Astrocyte (in vitro differentiated cells and primary cell): ENCODE measurements at regions not wholly inside any gene's neighbourhood (a gene's known extent, or its start where the extent isn't known, plus 50 kb on each side); places are given as distances from the start of the nearest gene placed in this dataset.

Source experiments
- DNase-seq: peaks from one replicate; pipeline ENCODE4 v3.0.0-alpha.2; 2010; ENCODE audit warnings: low read depth
- FAIRE-seq: peaks from 2 replicates; lab custom pipeline; 2011; peaks lifted over from hg19 to GRCh38; lab: Jason Lieb, UNC
- H2AFZ ChIP-seq: 2 replicates; pipeline ENCODE4 v1.6.0; 2012; ENCODE audit warnings: low read depth, low read length, inconsistent platforms
- H3K27ac ChIP-seq: 2 replicates; pipeline ENCODE4 v1.5.1; 2011; ENCODE audit warnings: low read depth, low read length, inconsistent platforms
- H3K27me3 ChIP-seq: 2 replicates; pipeline ENCODE4 v1.6.0; 2011; ENCODE audit warnings: low read length, inconsistent platforms; ENCODE audit not compliant: insufficient read depth
- H3K36me3 ChIP-seq: 2 replicates; pipeline ENCODE4 v1.5.1; 2011; ENCODE audit warnings: low read length, inconsistent platforms; ENCODE audit not compliant: insufficient read depth
- H3K4me1 ChIP-seq: 2 replicates; pipeline ENCODE4 v1.5.1; 2011; ENCODE audit warnings: low read length, inconsistent platforms; ENCODE audit not compliant: insufficient read depth
- H3K4me2 ChIP-seq: 2 replicates; pipeline ENCODE4 v1.6.0; 2012; ENCODE audit warnings: low read length, inconsistent platforms
- H3K4me3 ChIP-seq: 2 replicates; pipeline ENCODE4 v1.5.1; 2011; ENCODE audit warnings: low read depth, mild to moderate bottlenecking, low read length, inconsistent platforms; ENCODE audit not compliant: insufficient read depth
- H3K79me2 ChIP-seq: 2 replicates; pipeline ENCODE4 v1.6.0; 2012; ENCODE audit warnings: mild to moderate bottlenecking, low read length, inconsistent platforms; ENCODE audit not compliant: insufficient read depth
- H3K9ac ChIP-seq: 2 replicates; pipeline ENCODE4 v1.6.0; 2012; ENCODE audit warnings: mild to moderate bottlenecking, low read length, inconsistent platforms
- H3K9me3 ChIP-seq: 2 replicates; pipeline ENCODE4 v1.5.1; 2012; ENCODE audit warnings: low read depth, mild to moderate bottlenecking, low read length, inconsistent platforms; ENCODE audit not compliant: insufficient read depth
- H4K20me1 ChIP-seq: 2 replicates; pipeline ENCODE4 v1.6.0; 2012; ENCODE audit warnings: low read length, inconsistent platforms; ENCODE audit not compliant: insufficient read depth
- H3K27ac Mint-ChIP-seq: one replicate; pipeline ENCODE4 v1.8.0; 2021; ENCODE audit warnings: mild to moderate bottlenecking, mixed read lengths; ENCODE audit not compliant: unreplicated experiment
- H3K27me3 Mint-ChIP-seq: one replicate; pipeline ENCODE4 v1.8.0; 2021; ENCODE audit warnings: low read depth, mixed read lengths; ENCODE audit not compliant: unreplicated experiment
- H3K36me3 Mint-ChIP-seq: one replicate; pipeline ENCODE4 v1.8.0; 2021; ENCODE audit warnings: low read depth, mixed read lengths; ENCODE audit not compliant: unreplicated experiment
- H3K4me1 Mint-ChIP-seq: one replicate; pipeline ENCODE4 v1.8.0; 2021; ENCODE audit warnings: low read depth, mixed read lengths; ENCODE audit not compliant: unreplicated experiment
- H3K4me3 Mint-ChIP-seq: one replicate; pipeline ENCODE4 v1.8.0; 2021; ENCODE audit warnings: mild to moderate bottlenecking, moderate library complexity, mixed read lengths; ENCODE audit not compliant: unreplicated experiment
- H3K9me3 Mint-ChIP-seq: one replicate; pipeline ENCODE4 v1.8.0; 2021; ENCODE audit warnings: mild to moderate bottlenecking, mixed read lengths; ENCODE audit not compliant: unreplicated experiment
- CTCF ChIP-seq: IDR thresholded peaks from 2 replicates; pipeline ENCODE4 v1.5.1; 2011; ENCODE audit warnings: low read depth, mild to moderate bottlenecking, inconsistent platforms, low read length, moderate library complexity; ENCODE audit not compliant: insufficient read depth
- EZH2 ChIP-seq: IDR thresholded peaks from 2 replicates; pipeline ENCODE4 v1.6.1; 2012; ENCODE audit warnings: mild to moderate bottlenecking, low read length, inconsistent platforms; ENCODE audit not compliant: insufficient read depth

GRCh38 chr11:116540645-116541304 is 232.0 kb downstream of the BUD13 start:
- Mint-ChIP-seq H3K4me3 (no peak overlapping the region), H3K9me3 (peaks cover 7% of the 10 kb centered on the region), H3K36me3 (no peaks in the 10 kb centered on the region), H3K27ac (no peak overlapping the region), H3K4me1 (no peaks in the 10 kb centered on the region), H3K27me3 (peaks cover 32% of the 10 kb centered on the region)
- Histone ChIP-seq H3K4me1 (no peaks in the 10 kb centered on the region), H3K4me2 (no peak overlapping the region), H4K20me1 (no peaks in the 10 kb centered on the region), H3K9ac (no peak overlapping the region), H3K27ac (no peak overlapping the region), H3K79me2 (no peaks in the 10 kb centered on the region), H2AFZ (no peak overlapping the region), H3K9me3 (no peaks in the 10 kb centered on the region), H3K4me3 (no peak overlapping the region), H3K27me3 (peaks cover 16% of the 10 kb centered on the region), H3K36me3 (no peaks in the 10 kb centered on the region)
- FAIRE-seq (no peak), DNase-seq (no peak)
- TF ChIP-seq CTCF, result no peak
- no peak for TF ChIP-seq EZH2

DNA sequence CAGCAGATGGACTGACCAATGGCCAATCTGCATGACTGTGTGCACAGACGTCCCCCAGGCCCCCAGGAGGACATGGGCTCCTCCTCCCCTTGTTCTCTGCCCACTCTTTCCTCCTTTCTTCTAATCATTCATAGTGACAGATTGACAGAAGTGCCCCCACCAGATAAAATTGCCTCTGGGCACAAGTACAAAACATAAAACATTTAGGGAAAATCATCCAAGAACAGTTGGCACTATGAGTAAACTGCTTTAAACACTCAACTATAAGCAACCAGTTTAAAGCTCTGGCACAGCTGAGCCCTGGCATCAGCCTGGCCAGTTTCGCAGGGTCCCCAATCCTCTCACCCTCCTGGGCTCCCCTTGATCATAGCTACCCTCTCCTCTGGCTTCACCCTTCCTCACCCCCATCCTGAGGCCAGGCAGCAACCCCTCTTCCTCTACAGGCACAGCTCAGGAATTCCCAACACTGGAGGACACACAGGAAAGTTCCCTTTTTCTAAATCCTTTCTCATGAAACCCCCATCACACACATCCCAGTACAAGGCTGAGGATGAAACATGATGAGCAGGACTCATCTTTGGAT is 232.9 kb downstream of the BUD13 start:
- FAIRE-seq, result no peak
- Mint-ChIP-seq H3K4me1 (no peaks in the 10 kb centered on the region), H3K27ac (no peak overlapping the region), H3K27me3 (peaks cover 39% of the 10 kb centered on the region), H3K36me3 (no peaks in the 10 kb centered on the region), H3K9me3 (peaks cover 7% of the 10 kb centered on the region), H3K4me3 (no peak overlapping the region)
- H3K9me3 ChIP-seq, result no peaks in the 10 kb centered on the region
- no peak overlapping the region for H3K4me3 ChIP-seq
- H3K27ac ChIP-seq, result no peak overlapping the region
- H3K9ac ChIP-seq, result no peak overlapping the region
- H3K79me2 ChIP-seq, result no peaks in the 10 kb centered on the region
- no peak overlapping the region for H2AFZ ChIP-seq
- no peak for DNase-seq
- H3K27me3 ChIP-seq, result peaks cover 21% of the 10 kb centered on the region
- no peak overlapping the region for H3K4me2 ChIP-seq
- no peaks in the 10 kb centered on the region for H4K20me1 ChIP-seq
- TF ChIP-seq EZH2 (no peak), CTCF (no peak)
- no peaks in the 10 kb centered on the region for H3K36me3 ChIP-seq
- no peaks in the 10 kb centered on the region for H3K4me1 ChIP-seq

DNA sequence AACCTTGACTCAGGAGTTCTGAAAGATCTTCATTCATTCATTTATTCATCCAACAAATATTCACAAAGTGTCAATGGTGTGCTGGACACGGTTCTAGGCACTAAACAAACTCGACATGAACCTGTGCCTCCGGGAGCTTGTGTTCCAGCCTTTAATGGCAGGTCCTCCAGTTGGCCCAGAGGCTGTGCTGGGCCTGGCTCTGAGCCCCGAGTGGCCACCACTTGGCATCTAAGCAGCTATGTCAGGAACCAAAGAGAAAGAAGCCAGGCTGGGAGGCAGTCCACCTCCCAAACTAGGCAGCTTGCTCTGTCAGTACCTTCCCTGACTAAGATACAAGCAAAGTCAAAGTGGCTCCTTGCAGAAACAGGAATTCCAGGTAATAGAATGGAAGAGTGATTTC is 233.6 kb downstream of the BUD13 start:
- H3K27ac Mint-ChIP-seq, result no peak overlapping the region
- H3K79me2 ChIP-seq, result no peaks in the 10 kb centered on the region
- no peaks in the 10 kb centered on the region for H3K9me3 ChIP-seq
- H4K20me1 ChIP-seq, result no peaks in the 10 kb centered on the region
- no peaks in the 10 kb centered on the region for H3K4me1 Mint-ChIP-seq
- no peak overlapping the region for H3K4me3 Mint-ChIP-seq
- no peaks in the 10 kb centered on the region for H3K36me3 ChIP-seq
- peaks cover 44% of the 10 kb centered on the region for H3K27me3 Mint-ChIP-seq
- no peaks in the 10 kb centered on the region for H3K36me3 Mint-ChIP-seq
- TF ChIP-seq EZH2, result no peak
- no peak for TF ChIP-seq CTCF
- no peak overlapping the region for H2AFZ ChIP-seq
- DNase-seq (no peak), FAIRE-seq (no peak)
- no peak overlapping the region for H3K9ac ChIP-seq
- no peak overlapping the region for H3K4me2 ChIP-seq
- H3K9me3 Mint-ChIP-seq, result peaks cover 7% of the 10 kb centered on the region
- H3K4me3 ChIP-seq, result no peak overlapping the region
- H3K27me3 ChIP-seq, result peaks cover 24% of the 10 kb centered on the region
- H3K4me1 ChIP-seq, result no peaks in the 10 kb centered on the region
- no peak overlapping the region for H3K27ac ChIP-seq
